ENCODE measurements at regions not wholly inside any gene's neighbourhood (a gene's known extent, or its start where the extent isn't known, plus 50 kb on each side); places are given as distances from the start of the nearest gene placed in this dataset.
A peak's percentile ranks its signal among the peaks of the same experiment; 100 is the strongest.

DNA sequence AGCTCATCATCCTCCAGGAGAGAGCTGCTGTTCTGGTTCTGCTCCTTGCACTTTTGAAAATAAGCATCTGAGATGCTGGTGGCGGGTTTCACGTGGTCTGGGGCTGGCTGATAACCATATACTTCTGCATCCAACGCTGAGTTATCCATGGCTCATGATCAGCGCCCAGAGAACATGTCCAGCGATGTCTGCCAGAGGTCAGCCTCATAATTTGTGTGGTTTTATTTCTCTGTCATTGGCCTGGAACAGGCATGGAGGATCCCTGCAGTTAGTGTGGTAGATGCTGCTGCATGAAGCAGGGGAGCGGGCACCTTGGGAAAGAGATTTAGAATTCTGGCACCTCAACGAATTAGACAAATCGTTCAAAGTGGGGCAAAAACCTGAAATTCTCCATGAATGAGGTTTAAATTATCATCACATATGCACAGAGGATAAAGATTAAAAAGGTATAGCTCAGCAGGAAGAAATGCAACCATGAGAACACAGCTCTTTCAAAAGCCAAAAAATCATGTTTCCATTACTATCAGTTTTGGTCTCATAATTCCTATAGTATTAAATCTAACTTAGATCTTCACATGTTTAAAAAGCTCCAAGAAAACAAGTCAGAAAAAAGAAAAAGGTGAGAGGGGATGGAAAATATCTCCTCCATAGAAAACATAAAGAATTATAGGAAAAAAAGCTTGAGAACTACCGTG is 157.2 kb downstream of the SOD2 start:
- H3K4me3 ChIP-seq (ENCODE audit: control insufficient read depth, low read depth, low read length), result no peak overlapping the region
- TF ChIP-seq, protein P1, sequence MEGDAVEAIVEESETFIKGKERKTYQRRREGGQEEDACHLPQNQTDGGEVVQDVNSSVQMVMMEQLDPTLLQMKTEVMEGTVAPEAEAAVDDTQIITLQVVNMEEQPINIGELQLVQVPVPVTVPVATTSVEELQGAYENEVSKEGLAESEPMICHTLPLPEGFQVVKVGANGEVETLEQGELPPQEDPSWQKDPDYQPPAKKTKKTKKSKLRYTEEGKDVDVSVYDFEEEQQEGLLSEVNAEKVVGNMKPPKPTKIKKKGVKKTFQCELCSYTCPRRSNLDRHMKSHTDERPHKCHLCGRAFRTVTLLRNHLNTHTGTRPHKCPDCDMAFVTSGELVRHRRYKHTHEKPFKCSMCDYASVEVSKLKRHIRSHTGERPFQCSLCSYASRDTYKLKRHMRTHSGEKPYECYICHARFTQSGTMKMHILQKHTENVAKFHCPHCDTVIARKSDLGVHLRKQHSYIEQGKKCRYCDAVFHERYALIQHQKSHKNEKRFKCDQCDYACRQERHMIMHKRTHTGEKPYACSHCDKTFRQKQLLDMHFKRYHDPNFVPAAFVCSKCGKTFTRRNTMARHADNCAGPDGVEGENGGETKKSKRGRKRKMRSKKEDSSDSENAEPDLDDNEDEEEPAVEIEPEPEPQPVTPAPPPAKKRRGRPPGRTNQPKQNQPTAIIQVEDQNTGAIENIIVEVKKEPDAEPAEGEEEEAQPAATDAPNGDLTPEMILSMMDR (conservative IDR thresholded peaks at IDR 0.05; ENCODE audit: control insufficient read depth, insufficient read depth, low read depth, low read length), result no peak
- DNase-seq (ENCODE audit: low read depth), result peak; percentile 77

DNA sequence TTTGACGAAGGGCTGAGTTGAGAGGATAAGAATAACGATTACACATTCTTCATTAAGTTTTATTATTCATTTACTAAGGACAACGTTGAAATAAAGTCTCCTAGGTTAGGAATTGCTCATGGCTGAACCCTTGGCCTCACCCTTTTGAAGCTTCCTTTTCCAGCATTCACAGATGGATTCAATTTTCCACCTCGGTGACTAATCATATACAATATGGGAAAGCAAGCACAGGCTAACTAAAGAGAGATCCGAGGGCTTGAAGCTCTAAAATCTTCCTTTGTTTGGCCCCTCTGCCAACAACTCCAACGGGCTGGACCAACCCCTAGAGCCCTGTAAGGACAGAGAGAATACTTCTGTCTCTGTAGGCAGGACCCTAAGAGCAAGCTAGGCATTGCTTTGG is 159.5 kb downstream of the SOD2 start:
- TF ChIP-seq, protein P1 (conservative IDR thresholded peaks at IDR 0.05; ENCODE audit: control insufficient read depth, insufficient read depth, low read depth, low read length), result no peak
- H3K4me3 ChIP-seq (ENCODE audit: control insufficient read depth, low read depth, low read length), result no peak overlapping the region
- peak; percentile 91 for DNase-seq (ENCODE audit: low read depth)

DNA sequence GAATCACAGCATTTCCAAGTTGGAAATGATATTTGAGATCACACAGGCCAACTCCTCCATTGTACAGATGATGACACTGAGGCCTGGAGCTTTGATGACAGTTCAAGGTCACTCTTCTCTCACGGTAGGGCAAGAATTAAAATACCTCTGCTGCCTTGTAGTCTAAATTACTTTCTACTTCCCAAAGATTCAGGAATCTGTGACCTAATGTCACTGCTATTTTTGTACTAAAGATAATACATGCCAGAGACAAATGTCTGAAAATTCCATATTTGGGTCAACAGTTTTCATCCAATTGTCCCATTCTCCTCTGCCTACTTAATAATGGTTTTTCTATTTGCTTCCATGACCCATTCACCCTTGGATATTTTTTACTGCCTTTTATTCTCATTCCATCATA is 160.0 kb downstream of the SOD2 start:
- no peak overlapping the region for H3K4me3 ChIP-seq (ENCODE audit: control insufficient read depth, low read depth, low read length)
- no peak for DNase-seq (ENCODE audit: low read depth)
- TF ChIP-seq, protein P1 (conservative IDR thresholded peaks at IDR 0.05; ENCODE audit: control insufficient read depth, insufficient read depth, low read depth, low read length), result no peak

DNA sequence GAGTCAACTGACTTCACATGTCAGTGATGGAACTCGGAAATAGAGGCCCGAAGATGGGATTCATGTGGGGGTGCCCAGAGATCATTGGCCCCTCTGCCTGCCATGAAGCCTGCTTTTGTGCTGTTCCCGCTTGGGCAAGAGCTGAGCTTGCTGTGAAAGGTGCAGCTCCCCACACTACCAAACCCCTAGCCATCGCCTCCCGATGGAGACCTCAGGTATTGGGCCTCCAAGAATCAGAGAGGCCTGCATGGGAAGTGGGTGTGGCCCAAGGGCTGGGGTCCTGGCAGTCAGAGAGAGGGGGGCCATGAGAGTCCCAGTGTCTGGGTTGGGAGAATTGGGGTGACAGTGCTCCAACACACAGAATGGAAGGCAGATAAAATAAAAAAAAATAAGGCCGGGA is 160.9 kb downstream of the SOD2 start:
- TF ChIP-seq, protein P1 (conservative IDR thresholded peaks at IDR 0.05; ENCODE audit: control insufficient read depth, insufficient read depth, low read depth, low read length), result no peak
- DNase-seq (ENCODE audit: low read depth), result no peak
- no peak overlapping the region for H3K4me3 ChIP-seq (ENCODE audit: control insufficient read depth, low read depth, low read length)

DNA sequence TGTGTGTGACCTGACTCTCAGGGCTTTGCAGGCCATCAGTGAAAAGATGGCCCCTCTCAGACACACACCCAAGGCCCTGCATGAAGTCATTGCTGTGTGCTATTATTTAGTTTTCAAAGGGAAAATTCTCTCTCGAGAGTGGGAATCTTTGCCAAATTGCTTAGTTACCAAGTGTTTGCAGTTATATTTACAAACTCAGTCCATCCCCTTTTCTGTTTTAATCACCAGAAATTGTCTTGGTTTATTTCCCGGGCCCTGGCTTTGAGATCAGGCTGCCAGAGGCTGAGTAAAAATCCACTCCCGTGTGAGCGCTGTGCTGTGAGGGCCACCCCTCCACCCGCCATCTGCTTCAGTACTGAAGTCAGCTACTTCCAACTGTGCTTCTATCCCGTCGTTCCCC is 163.1 kb downstream of the SOD2 start:
- no peak overlapping the region for H3K4me3 ChIP-seq (ENCODE audit: control insufficient read depth, low read depth, low read length)
- TF ChIP-seq, protein P1 (conservative IDR thresholded peaks at IDR 0.05; ENCODE audit: control insufficient read depth, insufficient read depth, low read depth, low read length), result no peak
- peak; percentile 6 for DNase-seq (ENCODE audit: low read depth)

DNA sequence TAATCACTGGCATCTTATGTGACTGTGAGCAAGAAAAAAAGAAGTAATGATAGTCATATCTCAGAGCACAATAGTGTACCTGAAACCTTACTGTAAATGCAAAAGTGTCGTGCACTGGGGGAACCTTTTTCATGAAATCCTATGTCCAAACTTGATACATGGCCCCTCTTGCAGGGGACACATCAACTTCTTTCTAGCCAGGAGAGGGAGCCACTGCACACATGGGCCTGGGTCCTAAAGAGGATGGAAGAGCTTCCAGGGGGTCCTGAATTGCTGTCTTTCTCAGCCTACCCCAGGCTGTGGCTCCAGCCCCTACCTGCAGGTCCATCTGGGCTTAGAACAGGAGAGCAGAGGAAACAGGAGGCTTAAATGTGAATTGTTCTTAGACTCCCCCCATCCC is 165.7 kb downstream of the SOD2 start:
- TF ChIP-seq, protein P1 (conservative IDR thresholded peaks at IDR 0.05; ENCODE audit: control insufficient read depth, insufficient read depth, low read depth, low read length), result no peak
- DNase-seq (ENCODE audit: low read depth), result no peak
- no peak overlapping the region for H3K4me3 ChIP-seq (ENCODE audit: control insufficient read depth, low read depth, low read length)

Measured in fibroblast of mammary gland (primary cell).